GM13976 (cell line): ENCODE measurements at regions not wholly inside any gene's neighbourhood (a gene's known extent, or its start where the extent isn't known, plus 50 kb on each side); places are given as distances from the start of the nearest gene placed in this dataset.
"Not testable (repeated sequence)": the region's sequence is repeated elsewhere in the genome, so short reads cannot be mapped to it uniquely, and the experiment has no call there.

ENCODE experiments used
- DNase-seq: peaks from one replicate; pipeline ENCODE4 v3.0.0; 2012; ENCODE audit warnings: low spot score
- CTCF ChIP-seq: IDR thresholded peaks from 2 replicates; pipeline ENCODE4 v1.5.1; 2012; ENCODE audit warnings: borderline replicate concordance, mild to moderate bottlenecking; ENCODE audit not compliant: insufficient read depth; ENCODE audit errors: extremely low read depth, missing control alignments, control extremely low read depth
- in situ Hi-C: fragments of 300-500 bp; cut with MboI; formaldehyde crosslinking; loops from one replicate; pipeline ENCODE4 v1.12.0; 2022; ENCODE audit warnings: low sequenced_read_pairs, mixed read lengths, inconsistent platforms; ENCODE audit not compliant: unreplicated experiment

DNA sequence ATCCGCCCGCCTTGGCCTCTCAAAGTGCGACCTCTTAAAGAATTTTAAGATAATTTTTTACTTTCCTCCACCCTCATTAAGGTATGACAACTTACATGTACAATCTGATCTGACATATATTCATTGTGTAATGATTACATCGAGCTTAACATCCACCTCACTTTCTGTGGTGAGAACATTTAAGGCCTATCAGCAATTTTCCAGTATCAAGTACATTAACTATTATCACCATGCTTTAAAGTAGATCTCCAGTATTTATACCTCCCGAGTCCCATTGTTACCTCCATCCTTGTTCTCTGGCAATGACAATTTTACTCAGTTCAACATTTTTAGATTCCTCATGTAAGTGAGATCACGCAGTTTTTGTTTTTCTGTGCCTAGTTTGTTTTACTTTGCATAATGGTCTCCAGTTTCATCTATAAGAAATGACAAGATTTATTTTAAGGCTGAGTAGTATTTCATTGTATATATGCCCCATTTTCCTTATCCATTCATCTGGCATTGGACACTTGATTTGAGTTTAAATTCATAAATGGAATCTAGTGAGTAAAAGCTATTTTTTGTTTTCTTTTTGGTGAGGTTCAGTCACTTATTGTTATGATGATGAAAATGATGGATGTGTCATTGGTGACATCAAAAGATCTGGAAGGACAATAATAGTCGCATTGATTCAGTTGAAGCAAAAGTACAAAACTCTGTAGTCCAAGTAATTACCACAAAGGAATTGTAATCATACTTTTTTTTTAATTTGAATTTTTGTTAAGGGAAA is 87.0 kb downstream of the OR2B2 start:
- no peak for DNase-seq
- no peak for TF ChIP-seq CTCF
- in situ Hi-C loops: no loop called here

DNA sequence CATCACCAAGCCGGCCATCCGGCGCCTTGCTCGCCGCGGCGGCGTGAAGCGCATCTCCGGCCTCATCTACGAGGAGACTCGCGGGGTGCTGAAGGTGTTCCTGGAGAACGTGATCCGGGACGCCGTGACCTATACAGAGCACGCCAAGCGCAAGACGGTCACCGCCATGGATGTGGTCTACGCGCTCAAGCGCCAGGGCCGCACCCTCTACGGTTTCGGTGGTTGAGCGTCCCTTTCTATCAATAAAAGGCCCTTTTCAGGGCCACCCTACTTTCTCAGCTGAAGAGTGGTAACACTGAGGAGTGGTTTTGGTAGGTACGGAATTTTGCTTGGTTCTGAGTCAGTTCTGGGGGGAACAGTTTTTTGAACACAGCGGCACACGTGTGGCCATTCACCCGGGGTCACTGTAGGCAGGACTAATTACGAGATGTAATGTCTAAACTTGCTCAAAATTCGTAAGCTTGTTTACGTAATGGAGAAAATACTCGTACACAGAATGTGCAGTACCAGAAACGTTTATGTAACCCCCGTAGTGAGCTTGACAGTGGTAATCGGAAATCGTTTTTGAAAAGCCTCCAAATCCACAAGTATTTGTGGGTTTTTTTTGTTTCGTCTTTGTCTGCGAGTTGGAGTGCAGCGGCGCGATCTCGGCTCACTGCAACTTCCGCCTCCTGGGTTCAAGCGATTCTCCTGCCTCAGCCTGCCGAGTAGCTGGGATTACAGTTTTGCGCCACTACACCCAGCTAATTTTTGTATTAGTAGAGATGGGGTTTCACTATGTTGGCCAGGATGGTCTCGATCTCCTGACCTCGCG is 87.8 kb downstream of the OR2B2 start:
- peak; percentile 44 for DNase-seq
- in situ Hi-C loops: not testable (repeated sequence)

DNA sequence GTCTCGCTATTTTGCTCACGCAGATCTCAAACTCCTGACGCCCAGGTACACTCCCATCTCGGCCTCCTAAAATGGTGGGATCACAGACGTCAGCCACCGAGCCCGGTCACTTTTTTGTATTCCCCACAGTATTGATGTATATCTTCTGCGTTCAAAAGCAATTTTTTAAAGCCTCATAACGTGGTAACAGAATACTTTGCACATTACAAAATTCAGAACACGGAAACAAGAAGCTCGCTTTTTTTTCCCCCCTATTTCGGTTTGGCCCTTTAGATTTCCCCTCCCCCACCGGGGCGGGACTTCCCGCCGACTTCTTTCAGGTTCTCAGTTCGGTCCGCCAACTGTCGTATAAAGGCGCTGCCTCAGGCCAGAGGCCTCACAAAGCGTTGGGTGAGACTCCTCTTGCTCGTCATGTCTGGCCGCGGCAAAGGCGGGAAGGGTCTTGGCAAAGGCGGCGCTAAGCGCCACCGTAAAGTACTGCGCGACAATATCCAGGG is 88.4 kb downstream of the OR2B2 start:
- in situ Hi-C loops, DNase-seq: not testable (repeated sequence)

DNA sequence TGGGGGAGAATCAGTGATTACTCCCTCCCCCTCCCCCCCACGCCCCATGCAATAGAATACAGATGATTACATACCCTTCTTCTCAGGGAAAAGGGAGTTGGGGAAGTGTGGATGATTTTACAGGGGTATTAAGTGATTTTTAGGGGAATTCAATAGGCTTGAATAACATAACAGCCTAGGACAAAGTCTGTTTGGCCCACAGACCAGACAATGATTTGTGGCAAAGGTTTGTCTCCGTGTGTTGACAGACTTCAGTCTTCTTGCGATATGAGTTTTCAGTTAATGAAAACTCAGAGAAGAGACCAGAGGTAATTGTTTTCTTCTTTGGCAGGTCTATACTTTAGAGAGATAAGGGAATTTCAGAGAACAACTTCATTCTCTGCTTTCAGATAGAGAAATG is 95.3 kb downstream of the OR2B2 start:
- in situ Hi-C loops: no loop called here
- DNase-seq: no peak
- no peak for TF ChIP-seq CTCF

- no peak for TF ChIP-seq CTCF
- peak; percentile 83 for DNase-seq
- in situ Hi-C loops: no loop called here
These were observed 97.4 kb downstream of the OR2B2 start for GRCh38 chr6:27814665-27815424.

GRCh38 chr6:27814415-27814664 is 97.9 kb downstream of the OR2B2 start:
- in situ Hi-C loops, DNase-seq: not testable (repeated sequence)

DNA sequence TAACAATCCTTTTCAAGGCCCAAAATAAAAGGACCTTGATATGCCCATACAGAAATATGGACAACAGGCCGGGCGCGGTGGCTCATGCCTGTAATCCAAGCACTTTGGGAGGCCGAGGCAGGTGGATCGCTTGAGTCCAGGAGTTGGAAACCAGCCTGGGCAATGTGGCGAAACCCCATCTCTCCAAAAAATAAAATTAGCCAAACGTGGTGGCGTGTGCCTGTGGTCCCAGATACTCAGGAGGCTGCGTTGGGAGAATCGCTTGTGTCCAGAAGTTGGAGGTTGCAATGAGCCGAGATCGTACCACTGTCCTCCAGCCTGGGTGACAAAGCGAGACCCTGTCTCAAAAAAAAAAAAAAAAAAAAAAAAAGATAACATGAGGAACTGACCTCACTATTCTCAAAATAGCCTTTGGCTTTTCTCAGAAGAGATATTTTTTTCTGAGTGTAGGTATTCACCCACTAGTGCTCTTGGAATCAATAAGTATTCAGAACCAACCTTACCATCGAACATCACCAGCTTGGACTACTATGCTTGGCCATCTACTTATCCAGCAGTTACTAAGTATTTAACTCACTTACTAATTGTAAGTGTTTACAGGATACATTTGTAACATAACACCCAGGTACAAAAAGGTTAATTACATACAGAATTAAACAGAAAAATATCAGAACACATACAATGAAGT is 99.2 kb downstream of the OR2B2 start:
- in situ Hi-C loops: no loop called here
- TF ChIP-seq CTCF: no peak

More for the DNA sequence above, 99.2 kb downstream of the OR2B2 start:
- no peak for DNase-seq
